Panc1 (cell line): ENCODE measurements at regions not wholly inside any gene's neighbourhood (a gene's known extent, or its start where the extent isn't known, plus 50 kb on each side); places are given as distances from the start of the nearest gene placed in this dataset.

Experiments used
- ATAC-seq: fragments of 200-7000 bp; cut with Tn5 transposase; 2 replicates; pipeline ENCODE4 v1.9.1; 2020; ENCODE audit warnings: mild to moderate bottlenecking, moderate library complexity
- BruUV-seq: library from RNA; stranded (reverse); fragments of 400-500 nt; replicated peaks from 2 replicates; lab custom pipeline; 2021; lab: Mats Ljungman, UMichigan
- CTCF ChIA-PET: fragments of 300-600 bp; sonication (Branson Sonifier 250); formaldehyde crosslinking; loops from one replicate; lab custom pipeline; 2022; ENCODE audit warnings: antibody characterized with exemption; lab: Charles Lee
- POLR2A ChIA-PET: fragments of 300-600 bp; sonication (Branson Sonifier 250); formaldehyde crosslinking; loops from one replicate; lab custom pipeline; 2022; ENCODE audit warnings: antibody characterized with exemption; lab: Charles Lee
- DNase-seq: peaks from one replicate; pipeline ENCODE4 v3.0.0-alpha.2; 2010; ENCODE audit warnings: low read depth, low spot score
- H3K27ac ChIP-seq: 2 replicates; pipeline ENCODE4 v1.5.1; 2011; ENCODE audit warnings: mild to moderate bottlenecking, low read length, inconsistent platforms
- H3K27me3 ChIP-seq: fragments of 200-500 bp; sonication (Bioruptor generic); 2 replicates; pipeline ENCODE4 v1.6.0; 2014; ENCODE audit warnings: low read length, inconsistent platforms; ENCODE audit not compliant: control insufficient read depth, insufficient read depth
- H3K36me3 ChIP-seq: fragments of 200-500 bp; sonication (Bioruptor generic); 2 replicates; pipeline ENCODE4 v1.5.1; 2014; ENCODE audit warnings: inconsistent platforms, mild to moderate bottlenecking, low read length, moderate library complexity; ENCODE audit not compliant: control insufficient read depth, insufficient read depth
- H3K4me1 ChIP-seq: 2 replicates; pipeline ENCODE4 v1.5.1; 2011; ENCODE audit warnings: inconsistent platforms, mild to moderate bottlenecking, low read length, moderate library complexity; ENCODE audit not compliant: control insufficient read depth, insufficient read depth
- H3K4me3 ChIP-seq, 2 experiments: 2 replicates each; pipeline ENCODE4 v1.5.1; 2011 to 2012; ENCODE audit warnings: low read depth in 2 of 2, low read length in 2 of 2, mild to moderate bottlenecking in 2 of 2, inconsistent platforms in 1 of 2, moderate library complexity in 1 of 2
- H3K9me3 ChIP-seq: fragments of 200-500 bp; sonication (Bioruptor generic); 2 replicates; pipeline ENCODE4 v1.5.1; 2014; ENCODE audit warnings: low read depth, mild to moderate bottlenecking, inconsistent platforms, low read length, moderate library complexity; ENCODE audit not compliant: control insufficient read depth, insufficient read depth
- CTCF ChIP-seq: fragments of 450-650 bp; IDR thresholded peaks from 2 replicates; pipeline ENCODE4 v1.5.1; 2017; ENCODE audit warnings: mild to moderate bottlenecking
- POLR2AphosphoS5 ChIP-seq: IDR thresholded peaks from 2 replicates; pipeline ENCODE4 v1.6.1; 2012; ENCODE audit warnings: mild to moderate bottlenecking, low read depth, low read length, moderate library complexity
- REST ChIP-seq, 2 experiments: IDR thresholded peaks; 2 replicates each; pipeline ENCODE4 v1.6.1; 2011 to 2012; ENCODE audit warnings: low read depth in 2 of 2, control low read depth in 1 of 2, low read length in 1 of 2, mild to moderate bottlenecking in 1 of 2, moderate library complexity in 1 of 2; ENCODE audit not compliant: insufficient read depth in 1 of 2
- SIN3A ChIP-seq: IDR thresholded peaks from 2 replicates; pipeline ENCODE4 v1.6.1; 2012; ENCODE audit warnings: low read depth, mild to moderate bottlenecking, low read length, moderate library complexity, borderline replicate concordance; ENCODE audit not compliant: insufficient read depth
- TCF7L2 ChIP-seq: IDR thresholded peaks from 2 replicates; pipeline ENCODE4 v1.6.1; 2011; ENCODE audit warnings: mild to moderate bottlenecking, low read depth, low read length, inconsistent platforms
- in situ Hi-C: cut with HindIII; loops from 2 replicates; pipeline ENCODE4 v1.10.0; 2016; ENCODE audit warnings: low sequenced_read_pairs, low pct_unique_long_range_greater_than_20kb
- intact Hi-C: fragments of 100-400 bp; cut with micrococcal nuclease; formaldehyde crosslinking; loops from one replicate; pipeline ENCODE4 v1.10.0; 2022; ENCODE audit not compliant: unreplicated experiment

- no peaks in the 10 kb centered on the region for H3K27me3 ChIP-seq
- CTCF ChIA-PET: no interaction called here
- in situ Hi-C loops: no loop called here
Observed at GRCh38 chr3:106965307-106965706, 411.9 kb upstream of the CCDC54 start.

GRCh38 chr3:106969596-106969995, 407.6 kb upstream of the CCDC54 start:
- Histone ChIP-seq H3K27ac (no peak overlapping the region), H3K9me3 (no peaks in the 10 kb centered on the region), H3K27me3 (no peaks in the 10 kb centered on the region), H3K4me1 (no peaks in the 10 kb centered on the region), H3K36me3 (no peaks in the 10 kb centered on the region), H3K4me3 (no peak overlapping the region)
- TF ChIP-seq POLR2AphosphoS5 (no peak), TCF7L2 (no peak), REST (IDR thresholded peaks at IDR 0.05; ENCODE audit: insufficient read depth in 1 of 2, low read depth in 2 of 2, low read length in 1 of 2) (no peak), SIN3A (no peak), CTCF (no peak)
- DNase-seq (no peak), ATAC-seq (no peak)
- CTCF ChIA-PET: no interaction called here
- intact Hi-C loops: no loop called here
- BruUV-seq: no TSS peak
- in situ Hi-C loops: no loop called here
- POLR2A ChIA-PET: no interaction called here

More at GRCh38 chr3:106965307-106965706, 411.9 kb upstream of the CCDC54 start:
- H3K4me3 ChIP-seq: no peak overlapping the region
- no peak for TF ChIP-seq POLR2AphosphoS5
- TF ChIP-seq TCF7L2: no peak
- no peak for TF ChIP-seq SIN3A
- TF ChIP-seq CTCF: no peak
- TF ChIP-seq REST (IDR thresholded peaks at IDR 0.05; ENCODE audit: insufficient read depth in 1 of 2, low read depth in 2 of 2, low read length in 1 of 2): no peak
- intact Hi-C loops: no loop called here
- BruUV-seq: no TSS peak
- no peaks in the 10 kb centered on the region for H3K9me3 ChIP-seq
- POLR2A ChIA-PET: no interaction called here
- H3K27ac ChIP-seq: no peak overlapping the region
- H3K4me1 ChIP-seq: no peaks in the 10 kb centered on the region; the same call in 1 of the 2 replicates
- no peak for ATAC-seq
- DNase-seq: no peak
- H3K36me3 ChIP-seq: no peaks in the 10 kb centered on the region
